Stimulated activated CD4-positive, alpha-beta T cell treated with anti-CD3 and anti-CD28 coated beads, Interleukin-15, amount 100 ng/mL, for 1 hour (primary cell): ENCODE measurements at regions not wholly inside any gene's neighbourhood (a gene's known extent, or its start where the extent isn't known, plus 50 kb on each side); places are given as distances from the start of the nearest gene placed in this dataset.
"Not testable (repeated sequence)": the region's sequence is repeated elsewhere in the genome, so short reads cannot be mapped to it uniquely, and the experiment has no call there.

Experiments
- DNase-seq, 2 donors: peaks; one replicate each; pipeline ENCODE4 v3.0.0-alpha.2; 2020; ENCODE audit warnings: low read depth in 1 of 2, low spot score in 1 of 2

DNA sequence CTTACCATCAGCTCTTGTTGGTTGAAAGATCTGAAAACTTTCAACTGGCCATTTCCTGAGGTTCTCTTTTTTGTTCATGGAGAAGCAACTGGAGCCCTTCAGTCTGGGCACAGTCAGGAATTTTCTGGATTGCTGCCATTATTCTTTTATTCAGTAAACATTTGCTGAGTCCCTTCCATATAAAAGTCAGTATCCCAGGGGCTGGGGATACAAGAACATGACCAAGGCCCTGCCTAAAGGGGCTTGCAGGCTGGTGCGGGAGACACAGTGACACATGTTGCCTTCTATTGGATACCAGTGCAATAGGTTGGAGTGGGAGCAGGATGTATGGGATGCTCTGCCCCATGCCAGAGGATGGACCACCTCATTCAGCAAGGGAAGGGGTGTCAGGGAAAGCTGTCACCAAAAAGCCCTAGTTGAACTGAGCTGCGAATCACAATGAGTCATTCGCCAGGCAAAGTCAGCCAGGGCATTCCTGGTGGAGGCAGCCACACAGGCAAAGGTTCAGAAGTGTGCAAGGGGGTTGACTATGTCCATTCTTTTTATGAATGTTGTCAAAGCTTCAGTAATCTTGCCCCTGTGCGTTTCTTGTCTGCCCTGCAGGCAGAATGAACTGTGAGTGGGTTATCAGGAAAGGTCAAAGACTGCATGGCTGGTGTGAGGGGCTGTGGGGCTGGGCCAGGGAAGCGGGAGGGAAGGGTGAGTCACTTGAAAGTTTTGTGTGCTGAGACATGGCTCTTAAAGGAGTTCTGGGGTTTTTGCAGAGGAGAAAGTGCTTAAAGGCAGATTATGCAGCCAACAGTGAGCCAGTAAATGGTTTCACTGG, 395.9 kb downstream of the KCNRG start:
- no peak for DNase-seq

DNA sequence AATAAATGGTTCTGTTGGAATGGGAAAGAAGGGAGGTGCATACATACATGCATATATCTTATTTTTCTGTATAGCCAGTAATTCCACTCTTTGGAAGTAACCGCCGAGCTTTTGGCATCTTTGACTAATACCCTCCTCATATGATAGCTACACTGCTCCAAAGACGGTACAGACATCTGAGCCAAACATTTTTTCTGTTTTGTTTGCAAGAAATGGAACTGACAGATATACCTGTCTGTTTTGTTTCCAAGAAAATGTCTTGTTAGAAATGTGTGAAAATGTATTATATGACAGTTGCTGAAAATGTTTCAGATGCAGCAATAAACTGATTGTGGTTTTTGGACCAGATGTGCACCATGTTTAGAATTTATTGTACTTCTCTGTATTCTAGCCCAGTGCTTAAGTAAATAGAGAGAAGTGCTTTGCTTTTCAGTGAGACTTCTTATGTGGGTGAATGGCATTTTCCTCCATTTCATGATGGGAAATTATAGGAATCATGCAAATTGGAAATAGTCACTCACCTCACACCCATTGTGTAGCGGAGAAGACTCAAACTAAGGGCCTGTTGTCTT, 396.9 kb downstream of the KCNRG start:
- DNase-seq: no peak

DNA sequence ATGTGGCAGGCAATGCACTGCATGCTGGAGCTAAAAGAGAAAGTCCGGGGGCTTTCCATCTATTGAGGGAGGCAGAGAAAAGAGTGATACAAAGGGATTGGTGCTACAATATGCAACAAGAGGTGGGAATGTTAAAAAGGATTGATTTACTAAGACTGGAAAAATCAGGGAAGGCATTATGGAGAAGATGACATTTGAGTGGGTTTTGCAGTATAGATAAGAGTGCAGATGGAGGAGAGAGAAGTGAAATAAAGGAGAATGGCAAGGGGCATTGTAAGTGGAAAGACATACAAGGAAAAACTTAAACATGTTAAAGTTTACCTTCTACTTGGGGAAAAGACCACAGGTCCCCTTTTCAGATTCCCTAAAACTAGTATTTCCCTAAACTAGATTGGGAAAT, 399.4 kb downstream of the KCNRG start:
- DNase-seq: no peak

GRCh38 chr13:50415428-50415827, 400.2 kb downstream of the KCNRG start:
- no peak for DNase-seq

GRCh38 chr13:50417597-50417996, 402.4 kb downstream of the KCNRG start:
- no peak for DNase-seq

GRCh38 chr13:50419331-50419865, 404.2 kb downstream of the KCNRG start:
- no peak for DNase-seq

DNA sequence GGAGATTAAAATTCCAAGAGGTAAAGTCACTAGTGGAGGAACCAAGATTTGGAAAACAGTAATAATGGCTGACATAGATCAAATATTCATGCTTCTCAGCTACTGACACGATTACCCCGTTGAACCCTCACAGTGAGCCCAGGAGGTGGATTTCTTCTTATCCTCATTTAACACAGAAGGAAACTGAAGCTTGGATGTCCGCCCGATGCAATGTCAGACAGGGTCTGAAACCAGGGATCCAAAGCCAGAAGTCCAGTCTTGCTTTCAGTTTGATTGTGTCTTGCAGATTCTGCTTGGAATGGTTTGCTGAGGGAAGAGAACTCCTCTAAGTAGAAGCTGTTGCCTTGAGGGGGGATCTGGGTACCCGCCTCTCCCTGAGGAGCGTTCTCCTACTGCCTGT, 404.7 kb downstream of the KCNRG start:
- no peak for DNase-seq

GRCh38 chr13:50420718-50421472, 405.7 kb downstream of the KCNRG start:
- DNase-seq: no peak

DNA sequence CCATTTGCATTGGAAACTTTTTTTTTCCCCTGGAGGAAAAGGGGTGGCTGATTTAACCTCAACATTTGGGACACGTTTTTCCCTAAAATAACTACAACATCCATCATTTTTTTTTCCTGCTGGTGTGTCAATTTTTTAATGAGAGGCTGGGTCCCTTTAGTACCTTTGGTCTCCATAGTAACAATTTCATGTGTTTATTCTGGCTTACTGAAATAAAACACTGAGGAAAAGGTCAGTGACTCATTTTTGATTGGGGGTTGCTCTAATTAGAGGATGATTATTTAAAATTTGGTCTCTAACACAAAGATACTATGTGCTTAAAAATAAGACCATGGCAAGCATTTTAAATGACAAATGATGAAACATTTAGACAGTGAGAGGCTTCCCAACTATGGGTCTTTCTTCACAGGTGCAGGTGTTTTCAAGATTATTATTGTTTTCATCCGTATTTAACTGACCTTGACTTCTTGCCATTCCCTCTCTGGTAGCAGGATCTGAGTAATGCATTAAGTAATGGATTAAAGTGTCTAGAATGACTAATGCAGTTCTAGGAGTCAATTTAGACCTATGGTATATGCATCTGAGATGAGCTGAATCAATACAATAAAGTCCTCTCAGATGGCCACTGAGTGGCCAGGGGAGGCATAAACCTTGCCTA, 406.4 kb downstream of the KCNRG start:
- no peak for DNase-seq

- no peak for DNase-seq
Measured at GRCh38 chr13:50422181-50423148, 407.2 kb downstream of the KCNRG start.

DNA sequence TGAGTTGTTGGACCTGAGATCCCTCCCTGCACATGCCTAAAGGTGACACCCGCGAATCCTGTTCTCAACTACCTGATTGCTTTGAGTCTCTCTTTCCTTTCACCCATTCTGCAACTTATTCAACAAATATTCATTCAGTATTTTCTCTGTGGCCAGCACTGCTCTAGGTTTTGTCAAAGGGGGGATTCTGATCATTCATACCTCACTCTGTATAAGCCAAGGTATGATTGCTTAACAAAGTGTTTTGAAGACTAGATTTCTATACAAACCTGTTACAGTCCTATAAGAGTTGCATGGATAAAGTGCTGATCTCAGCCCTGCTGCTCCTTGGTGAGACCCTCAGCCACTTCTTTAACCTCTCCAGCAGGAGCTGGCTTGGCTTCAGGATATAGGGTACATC, 409.7 kb downstream of the KCNRG start:
- DNase-seq: no peak

- no peak for DNase-seq
Measured at GRCh38 chr13:50425772-50426171, 410.5 kb downstream of the KCNRG start.

DNA sequence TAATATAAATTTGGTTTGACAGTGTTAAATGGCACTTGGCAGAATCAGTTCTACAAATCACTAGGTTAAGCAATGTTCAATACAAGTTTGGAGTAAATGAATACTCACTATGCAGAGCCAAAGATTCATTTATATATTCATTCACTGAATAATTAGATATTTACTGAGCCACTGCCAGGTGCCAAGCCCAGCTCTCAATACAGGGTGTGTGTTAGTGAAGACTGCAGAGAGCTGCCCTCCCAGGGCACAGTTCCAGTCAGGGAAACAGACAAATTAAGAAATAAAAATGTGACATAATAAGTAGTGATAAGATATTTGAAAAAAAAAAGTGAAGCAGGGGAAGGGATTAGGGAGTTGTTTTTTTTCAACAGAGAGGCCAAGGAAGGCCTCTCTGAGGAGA, 411.7 kb downstream of the KCNRG start:
- DNase-seq: no peak

DNA sequence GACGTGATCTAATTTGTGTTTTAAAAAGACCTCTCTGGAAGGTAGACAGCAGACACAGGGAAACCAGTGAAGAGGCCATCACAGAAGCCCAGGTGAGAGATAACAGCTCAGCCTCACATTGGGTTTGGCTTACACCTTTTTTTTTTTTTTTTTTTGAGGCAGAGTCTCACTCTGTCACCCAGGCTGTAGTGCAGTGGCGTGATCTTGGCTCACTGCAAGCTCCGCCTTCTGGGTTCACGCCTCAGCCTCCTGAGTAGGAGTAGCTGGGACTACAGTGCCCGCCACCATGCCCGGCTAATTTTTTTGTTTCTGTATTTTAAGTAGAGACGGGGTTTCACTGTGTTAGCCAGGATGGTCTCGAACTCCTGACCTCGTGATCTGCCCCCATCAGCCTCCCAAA, 412.3 kb downstream of the KCNRG start:
- DNase-seq: not testable (repeated sequence)

GRCh38 chr13:50428183-50428877, 413.1 kb downstream of the KCNRG start:
- no peak for DNase-seq

DNA sequence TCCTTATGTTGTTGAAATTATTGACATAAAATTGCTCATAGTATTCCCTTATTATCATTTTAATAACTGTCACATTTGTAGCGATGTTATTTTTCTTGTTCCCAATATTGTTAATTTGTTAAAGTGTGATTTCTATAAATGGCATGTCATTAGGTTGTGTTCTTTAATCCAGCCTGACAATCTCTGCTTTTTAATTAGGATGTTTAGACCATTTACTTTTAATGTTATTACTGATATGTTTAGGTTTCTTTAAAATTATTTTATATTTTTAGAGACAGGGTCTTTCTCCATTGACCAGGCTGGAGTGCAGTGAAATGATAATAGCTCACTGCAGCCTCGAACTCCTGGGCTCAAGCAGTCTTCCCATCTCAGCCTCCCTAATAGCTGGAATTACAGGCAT, 408.5 kb downstream of the DLEU7 start:
- no peak for DNase-seq

GRCh38 chr13:50437252-50437651, 406.2 kb downstream of the DLEU7 start:
- no peak for DNase-seq

DNA sequence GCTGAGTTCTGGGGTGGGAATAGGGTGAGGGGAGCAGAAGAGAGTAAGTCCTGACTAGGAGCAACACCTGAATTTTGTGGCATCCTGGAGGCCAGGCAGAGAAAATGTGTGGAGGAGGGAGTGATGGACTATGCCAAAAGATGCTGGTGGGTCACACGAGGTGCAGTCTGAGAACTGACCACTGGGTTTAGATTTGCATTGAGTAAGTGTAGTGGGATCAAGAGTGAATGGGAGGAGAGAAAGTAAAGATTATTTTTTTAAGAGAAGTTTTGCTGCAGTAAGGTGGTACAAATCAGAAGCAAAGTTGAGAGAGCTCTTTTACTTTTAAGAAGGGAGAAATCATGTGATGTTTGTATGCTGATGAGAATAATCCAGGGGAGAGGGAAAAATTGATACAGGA, 405.1 kb downstream of the DLEU7 start:
- DNase-seq: no peak

GRCh38 chr13:50441130-50441529, 402.4 kb downstream of the DLEU7 start:
- no peak for DNase-seq

GRCh38 chr13:50444726-50445125, 398.8 kb downstream of the DLEU7 start:
- DNase-seq: no peak
